Activated CD4-positive, alpha-beta memory T cell treated with anti-CD3 and anti-CD28 coated beads, Interleukin-2, amount 10 ng/mL, durations not matched to agents 7 days and 5 days (primary cell): ENCODE measurements at regions not wholly inside any gene's neighbourhood (a gene's known extent, or its start where the extent isn't known, plus 50 kb on each side); places are given as distances from the start of the nearest gene placed in this dataset.

Experiments used
- CTCF ChIA-PET: fragments of 350-600 bp; sonication (Branson Sonifier 250); formaldehyde crosslinking; loops from one replicate; lab custom pipeline; 2021; ENCODE audit warnings: antibody characterized with exemption, inconsistent platforms; lab: Charles Lee
- POLR2A ChIA-PET: fragments of 350-600 bp; sonication (Branson Sonifier 250); formaldehyde crosslinking; loops from one replicate; lab custom pipeline; 2021; ENCODE audit warnings: antibody characterized with exemption; lab: Charles Lee
- DNase-seq: peaks from one replicate; pipeline ENCODE4 v3.0.0-alpha.2; 2020
- H3K27ac Mint-ChIP-seq: one replicate; pipeline ENCODE4 v1.8.0; 2021; ENCODE audit warnings: mild to moderate bottlenecking, mixed read lengths
- H3K27me3 Mint-ChIP-seq: one replicate; pipeline ENCODE4 v1.8.0; 2021; ENCODE audit warnings: mixed read lengths
- H3K36me3 Mint-ChIP-seq: one replicate; pipeline ENCODE4 v1.8.0; 2021; ENCODE audit warnings: low read depth, mixed read lengths
- H3K4me1 Mint-ChIP-seq: one replicate; pipeline ENCODE4 v1.8.0; 2021; ENCODE audit warnings: mixed read lengths
- H3K4me3 Mint-ChIP-seq: one replicate; pipeline ENCODE4 v1.8.0; 2021; ENCODE audit warnings: mild to moderate bottlenecking, mixed read lengths
- H3K9me3 Mint-ChIP-seq: one replicate; pipeline ENCODE4 v1.8.0; 2021; ENCODE audit warnings: mixed read lengths

GRCh38 chr14:33871394-33871793 is 79.5 kb downstream of the EGLN3 start:
- H3K9me3 Mint-ChIP-seq, result peaks cover 9% of the 10 kb centered on the region
- peaks cover 4% of the 10 kb centered on the region for H3K36me3 Mint-ChIP-seq
- H3K4me3 Mint-ChIP-seq, result no peak overlapping the region
- CTCF ChIA-PET, result no interaction called here
- no peaks in the 10 kb centered on the region for H3K27me3 Mint-ChIP-seq
- DNase-seq, result no peak
- POLR2A ChIA-PET, result no interaction called here
- no peak overlapping the region for H3K27ac Mint-ChIP-seq
- no peaks in the 10 kb centered on the region for H3K4me1 Mint-ChIP-seq

DNA sequence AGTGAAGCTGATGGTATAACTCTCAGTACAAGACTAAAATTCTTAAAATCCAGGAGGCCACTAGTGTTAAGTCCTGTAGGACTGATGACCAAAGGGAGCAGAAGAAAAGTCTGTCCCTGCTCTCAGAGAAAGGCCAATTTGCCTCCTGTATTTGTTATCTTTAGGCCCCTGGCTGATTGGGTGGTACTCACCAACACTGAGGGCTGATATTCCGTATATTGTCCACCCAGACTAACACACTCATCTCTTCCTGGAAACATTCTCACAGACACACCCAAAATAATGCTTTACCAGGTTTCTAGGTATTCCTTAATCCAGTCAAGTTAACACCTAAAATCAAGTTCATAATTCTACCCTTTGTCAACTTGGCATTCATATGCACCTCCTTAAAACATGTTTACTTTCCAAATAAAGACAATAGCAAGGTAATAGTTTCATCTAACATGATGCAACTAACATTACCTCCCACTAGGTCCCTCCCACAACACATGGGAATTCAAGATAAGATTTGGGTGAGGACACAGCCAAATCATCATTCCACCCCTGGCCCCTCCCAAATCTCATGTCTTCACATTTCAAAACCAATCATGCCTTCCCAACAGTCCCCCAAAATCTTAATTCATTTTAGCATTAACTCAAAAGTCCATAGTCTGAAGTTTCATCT is 84.3 kb downstream of the EGLN3 start:
- ChIA-PET CTCF (no interaction called here), POLR2A (no interaction called here)
- Mint-ChIP-seq H3K36me3 (no peaks in the 10 kb centered on the region), H3K4me1 (no peaks in the 10 kb centered on the region), H3K4me3 (no peak overlapping the region), H3K27me3 (no peaks in the 10 kb centered on the region), H3K9me3 (no peaks in the 10 kb centered on the region), H3K27ac (no peak overlapping the region)
- no peak for DNase-seq

DNA sequence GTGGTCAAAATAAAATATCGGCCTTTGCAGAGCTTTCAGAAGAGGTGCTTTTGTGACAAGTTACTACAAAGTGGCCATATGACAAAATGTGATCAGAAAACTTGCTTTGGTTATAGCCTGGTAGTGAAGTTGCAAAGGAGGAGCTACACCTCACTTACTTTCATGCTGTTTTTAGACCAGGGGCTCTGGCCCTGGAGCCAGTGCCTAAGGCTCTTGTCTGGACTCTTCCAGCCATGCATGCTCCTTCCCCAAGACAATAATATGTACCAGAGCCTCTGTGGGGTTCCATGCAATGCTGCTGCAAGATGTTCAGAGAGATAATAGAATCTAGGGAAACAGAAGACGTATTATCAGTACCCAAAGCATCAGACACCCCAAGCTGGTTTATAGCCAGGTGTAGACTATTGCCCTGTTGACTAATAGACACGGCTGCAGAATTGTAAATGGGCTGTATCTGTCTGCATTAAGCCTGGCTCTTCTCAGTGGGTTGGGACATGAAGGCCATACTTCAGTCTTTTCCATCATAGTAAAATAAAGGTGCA is 88.5 kb downstream of the EGLN3 start:
- Mint-ChIP-seq H3K27ac (no peak overlapping the region), H3K9me3 (no peaks in the 10 kb centered on the region), H3K36me3 (no peaks in the 10 kb centered on the region), H3K4me1 (peaks cover 22% of the 10 kb centered on the region), H3K4me3 (no peak overlapping the region), H3K27me3 (peaks cover 4% of the 10 kb centered on the region)
- POLR2A ChIA-PET, result interaction anchor here (0.9 kb wide), 1 partner anchor 83 kb away, joined by 3 read pairs; no protein-coding TSS in a partner anchor
- CTCF ChIA-PET, result interaction anchor here (1.0 kb wide), 1 partner anchor 376 kb away, joined by 3 read pairs; no protein-coding TSS in a partner anchor
- DNase-seq, result no peak

GRCh38 chr14:33859306-33859705 is 91.6 kb downstream of the EGLN3 start:
- H3K27me3 Mint-ChIP-seq, result peaks cover 8% of the 10 kb centered on the region
- H3K4me3 Mint-ChIP-seq, result no peak overlapping the region

DNA sequence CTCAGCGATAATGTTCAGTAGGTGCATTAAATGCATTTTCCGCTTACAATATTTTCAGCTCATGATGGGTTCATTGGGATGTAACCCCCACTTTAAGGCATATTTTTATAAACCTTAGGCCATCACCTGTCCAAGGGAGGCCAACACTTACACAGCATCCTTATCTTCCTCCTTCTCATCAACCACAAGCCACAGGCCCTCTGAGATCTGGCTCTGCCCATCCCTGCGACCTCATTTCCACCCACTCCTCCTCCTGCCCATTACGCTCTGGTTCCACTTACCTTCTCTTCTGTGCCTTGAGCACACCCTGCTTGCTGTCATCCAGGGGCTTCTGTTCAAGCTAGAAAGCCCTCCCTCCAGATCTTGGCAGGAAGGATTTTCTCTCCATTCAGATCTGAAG is 93.2 kb downstream of the EGLN3 start:
- Mint-ChIP-seq H3K27me3 (peaks cover 8% of the 10 kb centered on the region), H3K27ac (no peak overlapping the region), H3K4me3 (no peak overlapping the region), H3K4me1 (peaks cover 22% of the 10 kb centered on the region), H3K9me3 (no peaks in the 10 kb centered on the region), H3K36me3 (no peaks in the 10 kb centered on the region)
- POLR2A ChIA-PET, result no interaction called here
- CTCF ChIA-PET, result interaction anchor here (1.4 to 2.8 kb wide), 3 partner anchors 9 to 22 kb away, joined by 3 to 13 read pairs (median 4); no protein-coding TSS in a partner anchor
- DNase-seq, result no peak

More at GRCh38 chr14:33859306-33859705, 91.6 kb downstream of the EGLN3 start:
- peaks cover 22% of the 10 kb centered on the region for H3K4me1 Mint-ChIP-seq
- no peak for DNase-seq
- POLR2A ChIA-PET, result no interaction called here
- CTCF ChIA-PET, result interaction anchor here (2.8 kb wide), 1 partner anchor 11 kb away, joined by 13 read pairs; no protein-coding TSS in a partner anchor
- H3K36me3 Mint-ChIP-seq, result no peaks in the 10 kb centered on the region
- no peaks in the 10 kb centered on the region for H3K9me3 Mint-ChIP-seq
- no peak overlapping the region for H3K27ac Mint-ChIP-seq

GRCh38 chr14:33855672-33856071 is 95.2 kb downstream of the EGLN3 start:
- H3K4me3 Mint-ChIP-seq, result no peak overlapping the region

More at GRCh38 chr14:33855672-33856071, 95.2 kb downstream of the EGLN3 start:
- Mint-ChIP-seq H3K27me3 (peaks cover 12% of the 10 kb centered on the region), H3K27ac (no peak overlapping the region), H3K9me3 (no peaks in the 10 kb centered on the region), H3K4me1 (peaks cover 21% of the 10 kb centered on the region), H3K36me3 (no peaks in the 10 kb centered on the region)
- ChIA-PET CTCF (no interaction called here), POLR2A (no interaction called here)
- DNase-seq, result no peak
